Stomach (tissue), 4 donors: ENCODE measurements at regions not wholly inside any gene's neighbourhood (a gene's known extent, or its start where the extent isn't known, plus 50 kb on each side); places are given as distances from the start of the nearest gene placed in this dataset.

ENCODE experiments used
- CTCF ChIP-seq, 7 experiments: fragments of 450-650 bp in 4 of 7; fragments of 200-600 bp in 3 of 7; sonication (generic) in 3 of 7; IDR thresholded peaks; one replicate each; pipeline ENCODE4 v1.5.1; 2016 to 2019; ENCODE audit warnings: antibody characterized with exemption in 7 of 7, control low read depth in 2 of 7, mild to moderate bottlenecking in 1 of 7
- EP300 ChIP-seq: sonication (generic); formaldehyde crosslinking; IDR thresholded peaks from one replicate; pipeline ENCODE4 v1.6.1; 2017; ENCODE audit warnings: antibody characterized with exemption
- POLR2A ChIP-seq, 4 donors: fragments of 450-650 bp; IDR thresholded peaks; one replicate each; pipeline ENCODE4 v1.6.1; 2016; ENCODE audit warnings: antibody characterized with exemption in 4 of 4, control low read depth in 2 of 4, mild to moderate bottlenecking in 1 of 4, moderate library complexity in 1 of 4
- POLR2AphosphoS5 ChIP-seq, 3 donors: sonication (generic); formaldehyde crosslinking; IDR thresholded peaks; one replicate each; pipeline ENCODE4 v1.6.1; 2016; ENCODE audit warnings: antibody characterized with exemption in 3 of 3

DNA sequence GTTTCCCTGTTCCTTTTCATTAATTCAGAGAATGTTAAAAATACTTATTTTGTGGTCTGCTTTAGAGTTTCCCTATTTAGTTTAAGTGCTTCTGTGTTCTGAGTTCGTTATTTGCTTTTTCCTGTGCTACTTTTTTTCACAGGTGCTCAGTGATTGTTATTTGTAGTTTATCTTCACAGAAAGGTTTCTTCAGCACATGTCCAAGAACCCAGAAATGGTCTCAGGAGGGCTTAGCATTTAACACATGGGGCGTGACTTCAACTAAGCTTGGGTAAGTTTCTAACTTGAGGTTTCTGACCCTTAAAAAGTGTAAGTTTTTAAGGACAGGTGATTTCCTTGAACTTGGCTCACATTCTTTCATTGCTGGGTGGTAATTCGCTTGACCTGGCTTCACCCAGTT is 157.3 kb downstream of the AASDHPPT start:
- TF ChIP-seq CTCF (IDR thresholded peaks at IDR 0.05) (no peak), EP300 (no peak), POLR2AphosphoS5 (IDR thresholded peaks at IDR 0.05) (no peak), POLR2A (IDR thresholded peaks at IDR 0.05) (no peak)
